PFSK-1 (cell line): ENCODE measurements at regions not wholly inside any gene's neighbourhood (a gene's known extent, or its start where the extent isn't known, plus 50 kb on each side); places are given as distances from the start of the nearest gene placed in this dataset.

ENCODE experiments used
- FOXP2 ChIP-seq: optimal IDR thresholded peaks from 2 replicates; pipeline ENCODE3; 2011; ENCODE audit warnings: borderline replicate concordance, control low read depth, inconsistent platforms; ENCODE audit not compliant: insufficient read depth; ENCODE audit errors: extremely low read length, extremely low read depth
- POLR2AphosphoS5 ChIP-seq: IDR thresholded peaks from 2 replicates; pipeline ENCODE4 v1.6.1; 2012; ENCODE audit warnings: low read depth, mild to moderate bottlenecking, control low read depth, low read length, moderate library complexity
- SIN3A ChIP-seq: IDR thresholded peaks from 2 replicates; pipeline ENCODE4 v1.6.1; 2012; ENCODE audit warnings: mild to moderate bottlenecking, low read length, moderate library complexity, borderline replicate concordance; ENCODE audit not compliant: insufficient read depth
- TAF1 ChIP-seq: IDR thresholded peaks from 2 replicates; pipeline ENCODE4 v1.6.1; 2012; ENCODE audit warnings: low read length, control low read depth, borderline replicate concordance; ENCODE audit not compliant: insufficient read depth
- TF ChIP-seq, protein P1 (sequence below), 2 experiments: IDR thresholded peaks; 2 replicates each; pipeline versions ENCODE4 v1.6.1 to v1.8.0; 2011 to 2012; ENCODE audit warnings: low read depth in 2 of 2, low read length in 2 of 2, control low read depth in 1 of 2, inconsistent platforms in 1 of 2, mild to moderate bottlenecking in 1 of 2, moderate library complexity in 1 of 2; ENCODE audit not compliant: insufficient read depth in 1 of 2

DNA sequence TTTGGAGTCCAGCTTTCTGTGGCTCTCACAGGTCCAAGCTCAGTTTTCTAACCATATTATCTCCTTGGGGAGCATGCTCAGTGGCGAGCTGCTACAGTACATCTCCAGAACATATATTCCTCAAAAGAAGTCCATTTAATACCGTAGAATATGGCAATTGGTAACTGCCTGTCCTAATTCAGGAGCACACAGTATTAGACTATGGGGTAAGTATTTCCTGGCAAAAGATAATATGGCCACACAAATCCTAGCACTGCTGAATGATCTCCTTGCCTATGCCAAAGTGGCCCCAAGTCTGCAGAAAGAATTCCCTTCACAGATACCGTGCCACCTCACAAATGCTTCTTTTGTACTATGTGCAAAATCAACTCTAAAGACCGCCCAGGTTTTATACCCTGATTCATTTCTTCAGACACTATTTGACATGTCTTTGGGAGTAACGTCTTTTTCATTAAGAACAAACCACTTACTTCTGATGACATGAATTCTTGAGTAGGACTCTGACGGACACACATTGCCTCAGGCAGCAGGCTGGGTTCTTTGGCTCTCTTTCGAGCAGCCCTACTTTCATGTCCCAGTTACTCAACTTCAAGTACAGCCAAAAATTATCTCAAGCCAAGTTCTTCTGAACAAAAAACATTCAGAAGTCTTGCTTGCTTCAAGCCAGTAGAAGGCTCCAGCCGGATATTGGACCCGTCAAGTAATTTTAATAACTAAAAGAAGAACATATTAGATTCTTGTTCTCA, 368.3 kb upstream of the DCBLD2 start:
- TF ChIP-seq, protein P1, sequence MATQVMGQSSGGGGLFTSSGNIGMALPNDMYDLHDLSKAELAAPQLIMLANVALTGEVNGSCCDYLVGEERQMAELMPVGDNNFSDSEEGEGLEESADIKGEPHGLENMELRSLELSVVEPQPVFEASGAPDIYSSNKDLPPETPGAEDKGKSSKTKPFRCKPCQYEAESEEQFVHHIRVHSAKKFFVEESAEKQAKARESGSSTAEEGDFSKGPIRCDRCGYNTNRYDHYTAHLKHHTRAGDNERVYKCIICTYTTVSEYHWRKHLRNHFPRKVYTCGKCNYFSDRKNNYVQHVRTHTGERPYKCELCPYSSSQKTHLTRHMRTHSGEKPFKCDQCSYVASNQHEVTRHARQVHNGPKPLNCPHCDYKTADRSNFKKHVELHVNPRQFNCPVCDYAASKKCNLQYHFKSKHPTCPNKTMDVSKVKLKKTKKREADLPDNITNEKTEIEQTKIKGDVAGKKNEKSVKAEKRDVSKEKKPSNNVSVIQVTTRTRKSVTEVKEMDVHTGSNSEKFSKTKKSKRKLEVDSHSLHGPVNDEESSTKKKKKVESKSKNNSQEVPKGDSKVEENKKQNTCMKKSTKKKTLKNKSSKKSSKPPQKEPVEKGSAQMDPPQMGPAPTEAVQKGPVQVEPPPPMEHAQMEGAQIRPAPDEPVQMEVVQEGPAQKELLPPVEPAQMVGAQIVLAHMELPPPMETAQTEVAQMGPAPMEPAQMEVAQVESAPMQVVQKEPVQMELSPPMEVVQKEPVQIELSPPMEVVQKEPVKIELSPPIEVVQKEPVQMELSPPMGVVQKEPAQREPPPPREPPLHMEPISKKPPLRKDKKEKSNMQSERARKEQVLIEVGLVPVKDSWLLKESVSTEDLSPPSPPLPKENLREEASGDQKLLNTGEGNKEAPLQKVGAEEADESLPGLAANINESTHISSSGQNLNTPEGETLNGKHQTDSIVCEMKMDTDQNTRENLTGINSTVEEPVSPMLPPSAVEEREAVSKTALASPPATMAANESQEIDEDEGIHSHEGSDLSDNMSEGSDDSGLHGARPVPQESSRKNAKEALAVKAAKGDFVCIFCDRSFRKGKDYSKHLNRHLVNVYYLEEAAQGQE (IDR thresholded peaks at IDR 0.05; ENCODE audit: insufficient read depth in 1 of 2, low read depth in 2 of 2, low read length in 2 of 2), result no peak
- TF ChIP-seq TAF1 (no peak), POLR2AphosphoS5 (no peak), FOXP2 (no peak), SIN3A (no peak)

DNA sequence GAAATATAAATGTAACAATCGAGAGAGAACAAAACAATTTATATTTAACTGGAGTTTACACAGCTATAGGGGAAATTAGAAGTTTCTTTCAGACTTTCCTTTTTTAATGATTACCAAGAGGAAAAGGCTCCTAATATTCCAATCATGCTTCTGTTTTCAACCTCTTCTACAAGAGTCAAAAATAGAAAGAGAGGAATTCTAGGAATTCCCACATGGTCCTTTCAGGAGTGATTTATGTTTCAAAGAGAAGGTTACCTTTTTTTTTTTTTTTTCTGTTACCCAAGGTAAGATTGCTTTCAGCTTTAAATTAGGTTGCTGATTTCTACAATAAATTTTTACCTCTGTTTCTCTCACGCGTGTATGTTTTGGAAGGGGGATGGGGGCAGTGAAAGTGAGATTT, 355.3 kb upstream of the DCBLD2 start:
- TF ChIP-seq POLR2AphosphoS5 (no peak), TAF1 (no peak), SIN3A (no peak), FOXP2 (no peak)
- TF ChIP-seq, protein P1 (IDR thresholded peaks at IDR 0.05; ENCODE audit: insufficient read depth in 1 of 2, low read depth in 2 of 2, low read length in 2 of 2), result no peak

DNA sequence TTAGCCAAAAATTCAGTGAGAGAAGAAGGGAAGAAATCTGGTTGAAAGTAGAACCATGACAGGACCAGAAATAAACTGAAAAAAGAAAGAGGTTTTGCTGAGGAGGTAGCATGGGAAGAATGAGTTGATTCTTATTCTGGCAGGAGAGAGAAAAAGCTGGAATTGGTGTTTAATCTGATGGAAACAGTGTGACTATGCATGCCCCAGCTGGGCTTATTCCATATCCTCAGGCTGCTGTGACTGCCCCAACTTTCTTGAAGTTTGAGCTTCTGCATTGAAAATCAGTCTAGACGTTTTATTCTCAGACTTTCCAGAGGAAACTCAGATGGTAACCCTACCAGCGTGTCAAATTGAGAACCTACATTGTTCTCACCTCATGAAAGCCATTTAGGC, 352.5 kb upstream of the DCBLD2 start:
- no peak for TF ChIP-seq SIN3A

DNA sequence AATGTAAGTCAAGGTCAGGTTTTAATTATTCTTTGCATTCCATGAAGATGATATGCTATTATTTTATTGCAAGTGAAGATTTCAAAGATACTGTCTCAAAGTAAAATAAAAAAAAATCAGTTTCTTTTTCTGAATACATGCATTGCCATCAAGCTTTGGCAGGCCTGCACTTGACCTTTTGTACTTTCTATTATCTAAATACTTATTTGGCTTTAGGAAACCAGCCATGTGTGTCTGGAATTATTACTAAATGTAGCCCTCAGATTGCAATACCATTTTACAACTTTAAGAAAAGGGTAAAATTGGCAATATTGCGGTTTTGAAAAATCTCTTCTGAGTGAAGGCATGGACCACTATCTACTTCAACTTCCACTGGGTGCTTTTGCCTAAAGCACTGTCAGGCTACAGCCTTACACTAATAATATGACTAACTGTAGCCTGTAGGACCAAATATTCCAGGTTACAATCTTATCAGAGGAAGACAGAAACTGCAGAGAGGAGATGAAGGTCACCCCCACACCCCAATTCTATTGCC, 349.4 kb upstream of the DCBLD2 start:
- no peak for TF ChIP-seq POLR2AphosphoS5
- TF ChIP-seq SIN3A, result no peak
- TF ChIP-seq TAF1, result no peak
- no peak for TF ChIP-seq FOXP2
- TF ChIP-seq, protein P1 (IDR thresholded peaks at IDR 0.05; ENCODE audit: insufficient read depth in 1 of 2, low read depth in 2 of 2, low read length in 2 of 2), result no peak

DNA sequence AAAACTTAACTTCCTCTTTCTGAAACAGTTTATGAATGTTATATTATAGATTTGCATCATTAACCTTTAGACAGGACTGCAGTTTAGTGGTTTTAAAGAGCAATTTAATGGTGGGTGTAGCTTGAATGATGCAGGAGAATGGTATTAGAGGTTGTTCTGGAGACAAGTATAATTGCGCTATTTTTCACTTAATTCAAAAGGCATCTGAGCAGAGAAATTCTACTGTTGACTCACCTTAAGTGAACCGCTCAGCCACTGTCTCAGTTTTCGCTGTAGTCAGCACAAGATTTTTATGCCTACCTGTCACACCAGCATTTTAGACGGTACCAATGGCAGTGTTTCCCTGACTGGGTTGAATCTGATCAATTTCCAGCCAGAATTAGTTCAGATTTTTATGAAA, 348.8 kb upstream of the DCBLD2 start:
- TF ChIP-seq SIN3A (no peak), TAF1 (no peak), FOXP2 (no peak)
- TF ChIP-seq, protein P1 (IDR thresholded peaks at IDR 0.05; ENCODE audit: insufficient read depth in 1 of 2, low read depth in 2 of 2, low read length in 2 of 2), result no peak
